Endothelial cell (in vitro differentiated cells): ENCODE measurements at regions not wholly inside any gene's neighbourhood (a gene's known extent, or its start where the extent isn't known, plus 50 kb on each side); places are given as distances from the start of the nearest gene placed in this dataset.

ENCODE experiments used
- DNase-seq: peaks from one replicate; pipeline ENCODE4 v3.0.0; 2021; ENCODE audit warnings: low spot score
- H3K27ac Mint-ChIP-seq: one replicate; pipeline ENCODE4 v1.8.0; 2021; ENCODE audit warnings: mixed read lengths, inconsistent platforms; ENCODE audit not compliant: unreplicated experiment
- H3K27me3 Mint-ChIP-seq: one replicate; pipeline ENCODE4 v1.8.0; 2021; ENCODE audit warnings: mild to moderate bottlenecking, moderate library complexity, mixed read lengths, inconsistent platforms; ENCODE audit not compliant: unreplicated experiment
- H3K36me3 Mint-ChIP-seq: one replicate; pipeline ENCODE4 v1.8.0; 2021; ENCODE audit warnings: mild to moderate bottlenecking, low read depth, mixed read lengths, inconsistent platforms; ENCODE audit not compliant: unreplicated experiment
- H3K4me1 Mint-ChIP-seq: one replicate; pipeline ENCODE4 v1.8.0; 2021; ENCODE audit warnings: mild to moderate bottlenecking, mixed read lengths, inconsistent platforms; ENCODE audit not compliant: unreplicated experiment
- H3K4me3 Mint-ChIP-seq: one replicate; pipeline ENCODE4 v1.8.0; 2021; ENCODE audit warnings: mild to moderate bottlenecking, mixed read lengths, inconsistent platforms; ENCODE audit not compliant: unreplicated experiment
- H3K9me3 Mint-ChIP-seq: one replicate; pipeline ENCODE4 v1.8.0; 2021; ENCODE audit warnings: mixed read lengths, inconsistent platforms; ENCODE audit not compliant: unreplicated experiment
- TF ChIP-seq, protein P1 (sequence below): fragments of 200-600 bp; sonication (generic); IDR thresholded peaks from one replicate; pipeline ENCODE4 v1.5.0; 2021; ENCODE audit warnings: antibody characterized with exemption; ENCODE audit not compliant: unreplicated experiment

DNA sequence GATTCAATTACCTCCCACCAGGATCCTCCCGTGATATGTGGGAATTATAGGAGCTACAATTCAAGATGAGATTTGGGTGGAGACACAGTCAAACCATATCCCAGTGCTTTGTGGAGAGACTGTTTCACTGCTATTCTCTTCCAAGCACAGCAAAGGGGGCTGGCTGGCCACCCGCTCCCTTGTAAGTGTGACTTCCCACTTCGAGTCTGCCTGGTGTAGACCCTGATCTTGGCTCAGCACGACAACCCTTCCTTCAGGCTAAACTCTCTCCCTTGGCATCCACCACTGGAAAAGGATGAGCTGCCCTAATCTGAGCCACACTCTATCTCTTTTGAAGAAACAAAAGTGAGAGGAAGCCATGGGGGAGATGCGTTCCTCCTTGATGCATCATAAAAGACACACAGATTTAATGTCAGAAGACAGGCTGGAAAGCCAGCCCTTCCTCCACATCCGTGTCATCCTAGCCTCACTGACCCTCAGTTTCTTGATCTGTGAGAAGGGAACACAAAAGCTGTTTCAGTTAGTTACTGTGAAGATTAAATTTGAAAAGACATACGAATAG, 64.7 kb upstream of the CDON start:
- Mint-ChIP-seq H3K36me3 (no peaks in the 10 kb centered on the region), H3K27me3 (peaks cover 7% of the 10 kb centered on the region), H3K4me1 (peaks cover 1% of the 10 kb centered on the region), H3K4me3 (no peak overlapping the region), H3K9me3 (no peaks in the 10 kb centered on the region), H3K27ac (no peak overlapping the region)
- TF ChIP-seq, protein P1, sequence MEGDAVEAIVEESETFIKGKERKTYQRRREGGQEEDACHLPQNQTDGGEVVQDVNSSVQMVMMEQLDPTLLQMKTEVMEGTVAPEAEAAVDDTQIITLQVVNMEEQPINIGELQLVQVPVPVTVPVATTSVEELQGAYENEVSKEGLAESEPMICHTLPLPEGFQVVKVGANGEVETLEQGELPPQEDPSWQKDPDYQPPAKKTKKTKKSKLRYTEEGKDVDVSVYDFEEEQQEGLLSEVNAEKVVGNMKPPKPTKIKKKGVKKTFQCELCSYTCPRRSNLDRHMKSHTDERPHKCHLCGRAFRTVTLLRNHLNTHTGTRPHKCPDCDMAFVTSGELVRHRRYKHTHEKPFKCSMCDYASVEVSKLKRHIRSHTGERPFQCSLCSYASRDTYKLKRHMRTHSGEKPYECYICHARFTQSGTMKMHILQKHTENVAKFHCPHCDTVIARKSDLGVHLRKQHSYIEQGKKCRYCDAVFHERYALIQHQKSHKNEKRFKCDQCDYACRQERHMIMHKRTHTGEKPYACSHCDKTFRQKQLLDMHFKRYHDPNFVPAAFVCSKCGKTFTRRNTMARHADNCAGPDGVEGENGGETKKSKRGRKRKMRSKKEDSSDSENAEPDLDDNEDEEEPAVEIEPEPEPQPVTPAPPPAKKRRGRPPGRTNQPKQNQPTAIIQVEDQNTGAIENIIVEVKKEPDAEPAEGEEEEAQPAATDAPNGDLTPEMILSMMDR = no peak
- DNase-seq = no peak

DNA sequence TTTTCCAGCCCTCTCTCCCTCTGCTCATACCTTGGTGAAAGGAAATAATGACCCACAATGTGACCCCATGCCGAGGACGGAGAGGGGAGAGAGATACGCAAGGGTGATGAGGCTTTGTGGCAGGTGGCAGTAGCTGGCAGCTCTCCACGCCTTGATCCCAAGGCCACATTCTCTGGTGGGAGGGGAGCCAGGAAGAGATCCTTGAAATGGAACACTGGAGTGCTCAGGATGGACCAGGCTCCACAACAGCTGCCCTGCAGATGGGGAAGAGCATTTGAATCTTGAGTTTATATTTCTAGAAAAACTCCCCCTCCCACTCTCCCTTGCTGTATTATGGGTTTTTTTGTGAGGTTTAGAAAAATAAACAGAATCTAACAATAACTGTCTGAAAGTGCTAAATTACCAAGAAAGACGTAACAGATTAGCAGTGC, 61.6 kb upstream of the CDON start:
- H3K4me3 Mint-ChIP-seq = no peak overlapping the region
- DNase-seq = no peak
- H3K27me3 Mint-ChIP-seq = peaks cover 10% of the 10 kb centered on the region
- TF ChIP-seq, protein P1 = no peak
- no peaks in the 10 kb centered on the region for H3K36me3 Mint-ChIP-seq
- peaks cover 4% of the 10 kb centered on the region for H3K4me1 Mint-ChIP-seq
- H3K9me3 Mint-ChIP-seq = no peaks in the 10 kb centered on the region
- no peak overlapping the region for H3K27ac Mint-ChIP-seq

DNA sequence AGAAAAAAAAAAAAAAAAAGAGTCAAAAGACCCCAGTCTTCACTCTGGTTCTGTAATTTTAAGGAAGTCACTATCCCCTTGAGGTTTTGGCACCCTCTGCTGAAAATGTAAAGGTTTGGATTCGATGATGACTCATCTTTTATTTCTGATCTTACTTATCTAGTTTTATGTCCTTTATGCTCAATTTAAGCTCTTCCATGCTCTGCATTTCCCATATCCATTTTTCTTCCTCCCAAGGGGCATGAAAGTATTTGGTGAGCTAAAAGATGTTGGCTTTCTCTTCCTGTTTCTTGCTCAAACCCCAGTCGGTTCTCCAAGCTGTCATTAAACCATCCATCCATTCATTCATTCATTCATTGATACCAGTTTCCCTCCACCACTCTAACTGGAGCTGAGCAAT, 61.0 kb upstream of the CDON start:
- Mint-ChIP-seq H3K27ac (no peak overlapping the region), H3K4me1 (peaks cover 4% of the 10 kb centered on the region), H3K9me3 (no peaks in the 10 kb centered on the region), H3K36me3 (no peaks in the 10 kb centered on the region), H3K4me3 (no peak overlapping the region), H3K27me3 (peaks cover 10% of the 10 kb centered on the region)
- TF ChIP-seq, protein P1 = no peak
- DNase-seq = no peak

DNA sequence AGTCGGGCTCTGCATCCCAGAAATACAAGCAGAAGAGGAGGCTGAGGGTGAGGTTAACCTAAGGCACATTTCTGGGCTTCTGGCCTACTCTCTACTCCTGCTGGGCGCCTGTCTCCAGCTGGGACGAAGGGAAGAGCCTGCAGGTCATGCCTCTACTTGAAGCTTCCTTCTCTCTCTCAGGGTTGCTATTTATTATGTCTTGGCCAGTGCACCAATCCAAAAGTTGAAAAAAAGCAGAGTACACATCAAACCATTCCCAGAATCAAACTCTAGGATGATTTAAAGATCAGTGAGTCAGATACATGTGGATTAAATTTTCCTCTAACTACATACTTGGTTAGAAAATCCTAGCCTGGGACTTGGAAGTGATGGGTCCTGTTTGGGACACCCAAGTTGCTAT, 60.2 kb upstream of the CDON start:
- Mint-ChIP-seq H3K27ac (no peak overlapping the region), H3K4me3 (no peak overlapping the region), H3K27me3 (peaks cover 10% of the 10 kb centered on the region), H3K4me1 (peaks cover 4% of the 10 kb centered on the region), H3K36me3 (no peaks in the 10 kb centered on the region), H3K9me3 (no peaks in the 10 kb centered on the region)
- DNase-seq = no peak
- TF ChIP-seq, protein P1 = no peak

DNA sequence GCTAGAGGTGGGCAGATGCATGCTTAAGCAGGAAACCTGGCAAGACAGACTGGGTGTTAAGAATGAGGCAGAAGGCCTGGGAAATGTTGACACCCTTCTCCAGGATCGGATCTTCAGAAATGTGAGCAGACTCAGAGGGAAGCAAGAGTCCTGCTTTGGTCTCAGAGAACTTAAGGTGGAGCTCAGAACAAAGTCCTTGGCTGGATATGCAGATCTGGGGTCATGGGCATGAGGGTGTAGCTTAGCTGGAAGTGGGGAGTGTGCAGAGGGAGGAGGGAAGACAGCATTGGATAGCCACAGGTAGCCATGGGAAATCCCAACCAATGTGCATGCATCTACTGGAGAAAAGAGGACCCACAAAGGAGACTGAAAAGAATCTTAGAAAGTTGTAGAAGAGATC, 58.6 kb upstream of the CDON start:
- Mint-ChIP-seq H3K4me1 (peaks cover 4% of the 10 kb centered on the region), H3K9me3 (no peaks in the 10 kb centered on the region), H3K27ac (no peak overlapping the region), H3K36me3 (no peaks in the 10 kb centered on the region), H3K4me3 (no peak overlapping the region), H3K27me3 (peaks cover 10% of the 10 kb centered on the region)
- TF ChIP-seq, protein P1 = no peak
- no peak for DNase-seq
